ENCODE measurements at regions not wholly inside any gene's neighbourhood (a gene's known extent, or its start where the extent isn't known, plus 50 kb on each side); places are given as distances from the start of the nearest gene placed in this dataset.
A peak's percentile ranks its signal among the peaks of the same experiment; 100 is the strongest.

GRCh38 chr12:46468160-46468559 is 95.6 kb upstream of the SLC38A2 start:
- FAIRE-seq (no peak), DNase-seq (peak; percentile 50 to 92)
- 40 to 67% (median 65%) methylated on average over 6 of the region's 6 CpGs for WGBS, 3 donors
- Histone ChIP-seq H3K4me1 (ENCODE audit: control insufficient read depth in 3 of 3, insufficient read depth in 2 of 3, low read depth in 1 of 3, low read length in 2 of 3) (peaks cover under 1 to 9% (median 7%) of the 10 kb centered on the region in 3 donors), H3K9me3 (ENCODE audit: control insufficient read depth in 2 of 2, insufficient read depth in 1 of 2, low read depth in 1 of 2, low read length in 1 of 2) (no peaks in the 10 kb centered on the region), H3K36me3 (ENCODE audit: control insufficient read depth in 3 of 3, insufficient read depth in 2 of 3, low read depth in 1 of 3, low read length in 3 of 3) (no peaks in the 10 kb centered on the region), H3K4me3 (ENCODE audit: low read depth in 1 of 3, low read length in 3 of 3) (no peak overlapping the region), H3K27ac (ENCODE audit: low read depth in 1 of 3, low read length in 2 of 3) (peak overlapping the region in 1 of 3 donors; percentile 41), H3K27me3 (ENCODE audit: control insufficient read depth in 3 of 3, insufficient read depth in 3 of 3, low read length in 3 of 3) (no peaks in the 10 kb centered on the region)

GRCh38 chr12:46465307-46465706 is 92.7 kb upstream of the SLC38A2 start:
- no peak overlapping the region for H3K4me3 ChIP-seq (ENCODE audit: low read depth in 1 of 3, low read length in 3 of 3)
- peak in 1 of 2 donors; percentile 43 for DNase-seq
- H3K27me3 ChIP-seq (ENCODE audit: control insufficient read depth in 3 of 3, insufficient read depth in 3 of 3, low read length in 3 of 3): no peaks in the 10 kb centered on the region
- no peaks in the 10 kb centered on the region for H3K9me3 ChIP-seq (ENCODE audit: control insufficient read depth in 2 of 2, insufficient read depth in 1 of 2, low read depth in 1 of 2, low read length in 1 of 2)
- FAIRE-seq: no peak
- peaks cover 3 to 6% (median 4%) of the 10 kb centered on the region in 3 donors for H3K4me1 ChIP-seq (ENCODE audit: control insufficient read depth in 3 of 3, insufficient read depth in 2 of 3, low read depth in 1 of 3, low read length in 2 of 3)
- H3K27ac ChIP-seq (ENCODE audit: low read depth in 1 of 3, low read length in 2 of 3): peak overlapping the region in 1 of 3 donors; percentile 11
- no peaks in the 10 kb centered on the region for H3K36me3 ChIP-seq (ENCODE audit: control insufficient read depth in 3 of 3, insufficient read depth in 2 of 3, low read depth in 1 of 3, low read length in 3 of 3)

- Histone ChIP-seq H3K9me3 (ENCODE audit: control insufficient read depth in 2 of 2, insufficient read depth in 1 of 2, low read depth in 1 of 2, low read length in 1 of 2) (no peaks in the 10 kb centered on the region), H3K4me1 (ENCODE audit: control insufficient read depth in 3 of 3, insufficient read depth in 2 of 3, low read depth in 1 of 3, low read length in 2 of 3) (peaks cover 3 to 6% (median 4%) of the 10 kb centered on the region in 3 donors), H3K27me3 (ENCODE audit: control insufficient read depth in 3 of 3, insufficient read depth in 3 of 3, low read length in 3 of 3) (no peaks in the 10 kb centered on the region), H3K27ac (ENCODE audit: low read depth in 1 of 3, low read length in 2 of 3) (no peak overlapping the region), H3K4me3 (ENCODE audit: low read depth in 1 of 3, low read length in 3 of 3) (no peak overlapping the region), H3K36me3 (ENCODE audit: control insufficient read depth in 3 of 3, insufficient read depth in 2 of 3, low read depth in 1 of 3, low read length in 3 of 3) (no peaks in the 10 kb centered on the region)
- DNase-seq (no peak), FAIRE-seq (no peak)
- WGBS, 3 donors: 92 to 96% (median 93%) methylated on average over 3 of the region's 3 CpGs
These were observed 92.3 kb upstream of the SLC38A2 start for GRCh38 chr12:46464863-46465262.

- H3K27ac ChIP-seq (ENCODE audit: low read depth in 1 of 3, low read length in 2 of 3): no peak overlapping the region
- no peak for FAIRE-seq
- H3K36me3 ChIP-seq (ENCODE audit: control insufficient read depth in 3 of 3, insufficient read depth in 2 of 3, low read depth in 1 of 3, low read length in 3 of 3): no peaks in the 10 kb centered on the region
- H3K27me3 ChIP-seq (ENCODE audit: control insufficient read depth in 3 of 3, insufficient read depth in 3 of 3, low read length in 3 of 3): no peaks in the 10 kb centered on the region
- no peaks in the 10 kb centered on the region for H3K9me3 ChIP-seq (ENCODE audit: control insufficient read depth in 2 of 2, insufficient read depth in 1 of 2, low read depth in 1 of 2, low read length in 1 of 2)
- H3K4me3 ChIP-seq (ENCODE audit: low read depth in 1 of 3, low read length in 3 of 3): no peak overlapping the region
- no peak for DNase-seq
- H3K4me1 ChIP-seq (ENCODE audit: control insufficient read depth in 3 of 3, insufficient read depth in 2 of 3, low read depth in 1 of 3, low read length in 2 of 3): peaks cover 3 to 6% (median 4%) of the 10 kb centered on the region in 3 donors
- WGBS, 3 donors: 69 to 88% (median 84%) methylated on average over 3 of the region's 3 CpGs
These were observed 90.2 kb upstream of the SLC38A2 start for GRCh38 chr12:46462641-46463355.

- H3K4me3 ChIP-seq (ENCODE audit: low read depth in 1 of 3, low read length in 3 of 3): no peak overlapping the region
- peaks cover 3 to 6% (median 4%) of the 10 kb centered on the region in 3 donors for H3K4me1 ChIP-seq (ENCODE audit: control insufficient read depth in 3 of 3, insufficient read depth in 2 of 3, low read depth in 1 of 3, low read length in 2 of 3)
- DNase-seq: no peak
- no peaks in the 10 kb centered on the region for H3K9me3 ChIP-seq (ENCODE audit: control insufficient read depth in 2 of 2, insufficient read depth in 1 of 2, low read depth in 1 of 2, low read length in 1 of 2)
- FAIRE-seq: no peak
- no peaks in the 10 kb centered on the region for H3K36me3 ChIP-seq (ENCODE audit: control insufficient read depth in 3 of 3, insufficient read depth in 2 of 3, low read depth in 1 of 3, low read length in 3 of 3)
- H3K27ac ChIP-seq (ENCODE audit: low read depth in 1 of 3, low read length in 2 of 3): no peak overlapping the region
- 71 to 88% (median 88%) methylated on average over 4 of the region's 4 CpGs for WGBS, 3 donors
- no peaks in the 10 kb centered on the region for H3K27me3 ChIP-seq (ENCODE audit: control insufficient read depth in 3 of 3, insufficient read depth in 3 of 3, low read length in 3 of 3)
These were observed 89.5 kb upstream of the SLC38A2 start for GRCh38 chr12:46461907-46462640.

GRCh38 chr12:46461459-46461858 is 88.9 kb upstream of the SLC38A2 start:
- DNase-seq: peak in 1 of 2 donors; percentile 42
- H3K4me1 ChIP-seq (ENCODE audit: control insufficient read depth in 3 of 3, insufficient read depth in 2 of 3, low read depth in 1 of 3, low read length in 2 of 3): peaks cover 3 to 6% (median 4%) of the 10 kb centered on the region in 3 donors
- H3K27me3 ChIP-seq (ENCODE audit: control insufficient read depth in 3 of 3, insufficient read depth in 3 of 3, low read length in 3 of 3): no peaks in the 10 kb centered on the region
- no peak for FAIRE-seq
- peak overlapping the region in 1 of 3 donors; percentile 47 for H3K27ac ChIP-seq (ENCODE audit: low read depth in 1 of 3, low read length in 2 of 3)
- H3K36me3 ChIP-seq (ENCODE audit: control insufficient read depth in 3 of 3, insufficient read depth in 2 of 3, low read depth in 1 of 3, low read length in 3 of 3): no peaks in the 10 kb centered on the region
- H3K4me3 ChIP-seq (ENCODE audit: low read depth in 1 of 3, low read length in 3 of 3): no peak overlapping the region
- H3K9me3 ChIP-seq (ENCODE audit: control insufficient read depth in 2 of 2, insufficient read depth in 1 of 2, low read depth in 1 of 2, low read length in 1 of 2): no peaks in the 10 kb centered on the region
- 68 to 78% (median 76%) methylated on average over 5 of the region's 5 CpGs for WGBS, 3 donors

GRCh38 chr12:46460682-46461210 is 88.2 kb upstream of the SLC38A2 start:
- H3K4me1 ChIP-seq (ENCODE audit: control insufficient read depth in 3 of 3, insufficient read depth in 2 of 3, low read depth in 1 of 3, low read length in 2 of 3): peaks cover 2 to 3% (median 3%) of the 10 kb centered on the region in 3 donors
- FAIRE-seq: no peak

GRCh38 chr12:46459861-46460545 is 87.4 kb upstream of the SLC38A2 start:
- no peak for DNase-seq
- FAIRE-seq: no peak
- no peaks in the 10 kb centered on the region for H3K36me3 ChIP-seq (ENCODE audit: control insufficient read depth in 3 of 3, insufficient read depth in 2 of 3, low read depth in 1 of 3, low read length in 3 of 3)

More at GRCh38 chr12:46460682-46461210, 88.2 kb upstream of the SLC38A2 start:
- Histone ChIP-seq H3K4me3 (ENCODE audit: low read depth in 1 of 3, low read length in 3 of 3) (no peak overlapping the region), H3K9me3 (ENCODE audit: control insufficient read depth in 2 of 2, insufficient read depth in 1 of 2, low read depth in 1 of 2, low read length in 1 of 2) (no peaks in the 10 kb centered on the region), H3K36me3 (ENCODE audit: control insufficient read depth in 3 of 3, insufficient read depth in 2 of 3, low read depth in 1 of 3, low read length in 3 of 3) (no peaks in the 10 kb centered on the region), H3K27me3 (ENCODE audit: control insufficient read depth in 3 of 3, insufficient read depth in 3 of 3, low read length in 3 of 3) (no peaks in the 10 kb centered on the region), H3K27ac (ENCODE audit: low read depth in 1 of 3, low read length in 2 of 3) (peak overlapping the region in 1 of 3 donors; percentile 47)
- 80 to 86% (median 83%) methylated on average over 2 of the region's 2 CpGs for WGBS, 3 donors
- DNase-seq: no peak

More at GRCh38 chr12:46459861-46460545, 87.4 kb upstream of the SLC38A2 start:
- Histone ChIP-seq H3K9me3 (ENCODE audit: control insufficient read depth in 2 of 2, insufficient read depth in 1 of 2, low read depth in 1 of 2, low read length in 1 of 2) (no peaks in the 10 kb centered on the region), H3K4me3 (ENCODE audit: low read depth in 1 of 3, low read length in 3 of 3) (no peak overlapping the region), H3K27me3 (ENCODE audit: control insufficient read depth in 3 of 3, insufficient read depth in 3 of 3, low read length in 3 of 3) (no peaks in the 10 kb centered on the region), H3K4me1 (ENCODE audit: control insufficient read depth in 3 of 3, insufficient read depth in 2 of 3, low read depth in 1 of 3, low read length in 2 of 3) (peaks cover 0 to 6% (median 0%) of the 10 kb centered on the region in 3 donors), H3K27ac (ENCODE audit: low read depth in 1 of 3, low read length in 2 of 3) (peak overlapping the region in 2 of 3 donors; percentile 4 to 62)
- WGBS, 3 donors: 78 to 87% (median 85%) methylated on average over 5 of the region's 5 CpGs
